Fibroblast of lung (primary cell): ENCODE measurements at regions not wholly inside any gene's neighbourhood (a gene's known extent, or its start where the extent isn't known, plus 50 kb on each side); places are given as distances from the start of the nearest gene placed in this dataset.

Experiments used
- DNase-seq, 2 donors: peaks; one replicate each; pipeline versions ENCODE4 v3.0.0 to v3.0.0-alpha.2; 2010; ENCODE audit warnings: low read depth in 2 of 2
- H2AFZ ChIP-seq: 2 replicates; pipeline ENCODE4 v1.5.1; 2012; ENCODE audit warnings: low read length, control low read depth, inconsistent platforms
- H3K27ac ChIP-seq: 2 replicates; pipeline ENCODE4 v1.5.1; 2011; ENCODE audit warnings: low read length, control low read depth; ENCODE audit not compliant: insufficient read depth
- H3K27me3 ChIP-seq: 2 replicates; pipeline ENCODE4 v1.5.1; 2011; ENCODE audit warnings: mild to moderate bottlenecking, low read length; ENCODE audit not compliant: control insufficient read depth, insufficient read depth
- H3K36me3 ChIP-seq: 2 replicates; pipeline ENCODE4 v1.5.1; 2011; ENCODE audit warnings: low read length; ENCODE audit not compliant: control insufficient read depth, insufficient read depth
- H3K4me1 ChIP-seq: 2 replicates; pipeline ENCODE4 v1.5.1; 2011; ENCODE audit warnings: low read length; ENCODE audit not compliant: control insufficient read depth, insufficient read depth; ENCODE audit errors: extremely low read depth
- H3K4me2 ChIP-seq: 2 replicates; pipeline ENCODE4 v1.5.1; 2011; ENCODE audit warnings: low read length, control low read depth; ENCODE audit not compliant: insufficient read depth; ENCODE audit errors: extremely low read depth
- H3K4me3 ChIP-seq, 4 experiments: fragments of 200-600 bp in 1 of 4; sonication (generic) in 1 of 4; replicated peaks in 1 of 4; 2 replicates each; pipeline ENCODE4 v1.5.1; 2011 to 2016; ENCODE audit warnings: low read length in 4 of 4, low read depth in 3 of 4, mild to moderate bottlenecking in 3 of 4, control low read depth in 2 of 4, inconsistent platforms in 1 of 4, mixed read lengths in 1 of 4; ENCODE audit not compliant: insufficient read depth in 1 of 4; ENCODE audit errors: control extremely low read depth in 1 of 4
- H3K79me2 ChIP-seq: 2 replicates; pipeline ENCODE4 v1.5.1; 2012; ENCODE audit warnings: mild to moderate bottlenecking, low read length, inconsistent platforms; ENCODE audit not compliant: control insufficient read depth, insufficient read depth
- H3K9ac ChIP-seq: 2 replicates; pipeline ENCODE4 v1.5.1; 2011; ENCODE audit warnings: mild to moderate bottlenecking, low read length, control low read depth; ENCODE audit not compliant: insufficient read depth
- H3K9me3 ChIP-seq: 2 replicates; pipeline ENCODE4 v1.5.1; 2012; ENCODE audit warnings: low read depth, low read length; ENCODE audit not compliant: control insufficient read depth, insufficient read depth
- H4K20me1 ChIP-seq: 2 replicates; pipeline ENCODE4 v1.5.1; 2011; ENCODE audit warnings: low read length; ENCODE audit not compliant: control insufficient read depth, insufficient read depth; ENCODE audit errors: extremely low read depth
- CTCF ChIP-seq, 2 donors: IDR thresholded peaks in 1 of 2; conservative IDR thresholded peaks in 1 of 2; 1 replicate in 1 of 2; 2 replicates in 1 of 2; pipeline ENCODE4 v1.5.1; 2011 to 2012; ENCODE audit warnings: low read length in 2 of 2, control low read depth in 1 of 2, inconsistent platforms in 1 of 2, low read depth in 1 of 2, mild to moderate bottlenecking in 1 of 2
- EZH2 ChIP-seq: IDR thresholded peaks from 2 replicates; pipeline ENCODE4 v1.5.1; 2012; ENCODE audit warnings: low read length, control low read depth, mild to moderate bottlenecking; ENCODE audit errors: missing control alignments

- H2AFZ ChIP-seq, result no peak overlapping the region
Observed at GRCh38 chr10:44035474-44036197, 349.3 kb downstream of the CXCL12 start.

GRCh38 chr10:44034946-44035345 lies 350.0 kb downstream of the CXCL12 start:
- H3K4me2 ChIP-seq, result no peak overlapping the region
- H3K9ac ChIP-seq, result no peak overlapping the region
- H3K4me1 ChIP-seq, result no peaks in the 10 kb centered on the region
- H3K27me3 ChIP-seq, result no peaks in the 10 kb centered on the region
- TF ChIP-seq EZH2 (no peak), CTCF (conservative IDR thresholded peaks at IDR 0.05 in 1 of 2, IDR thresholded peaks at IDR 0.05 in 1 of 2; ENCODE audit: low read depth in 1 of 2, low read length in 2 of 2) (no peak)
- H3K36me3 ChIP-seq, result no peaks in the 10 kb centered on the region
- no peak for DNase-seq
- no peaks in the 10 kb centered on the region for H4K20me1 ChIP-seq
- no peak overlapping the region for H2AFZ ChIP-seq
- H3K79me2 ChIP-seq, result no peaks in the 10 kb centered on the region
- H3K9me3 ChIP-seq, result no peaks in the 10 kb centered on the region
- H3K27ac ChIP-seq, result no peak overlapping the region
- H3K4me3 ChIP-seq, result no peak overlapping the region

More at GRCh38 chr10:44035474-44036197, 349.3 kb downstream of the CXCL12 start:
- Histone ChIP-seq H3K4me3 (no peak overlapping the region), H3K27me3 (no peaks in the 10 kb centered on the region), H3K36me3 (no peaks in the 10 kb centered on the region), H3K9me3 (no peaks in the 10 kb centered on the region), H3K4me1 (no peaks in the 10 kb centered on the region), H3K9ac (no peak overlapping the region), H3K27ac (no peak overlapping the region), H4K20me1 (no peaks in the 10 kb centered on the region), H3K4me2 (no peak overlapping the region), H3K79me2 (no peaks in the 10 kb centered on the region)
- no peak for DNase-seq
- no peak for TF ChIP-seq EZH2
- no peak for TF ChIP-seq CTCF (conservative IDR thresholded peaks at IDR 0.05 in 1 of 2, IDR thresholded peaks at IDR 0.05 in 1 of 2; ENCODE audit: low read depth in 1 of 2, low read length in 2 of 2)

- no peaks in the 10 kb centered on the region for H3K4me1 ChIP-seq
- H2AFZ ChIP-seq, result no peak overlapping the region
- no peak overlapping the region for H3K4me3 ChIP-seq
- H3K27me3 ChIP-seq, result no peaks in the 10 kb centered on the region
- no peak overlapping the region for H3K27ac ChIP-seq
- H3K9me3 ChIP-seq, result no peaks in the 10 kb centered on the region
- H3K36me3 ChIP-seq, result no peaks in the 10 kb centered on the region
- H3K9ac ChIP-seq, result no peak overlapping the region
- no peak for TF ChIP-seq CTCF (conservative IDR thresholded peaks at IDR 0.05 in 1 of 2, IDR thresholded peaks at IDR 0.05 in 1 of 2; ENCODE audit: low read depth in 1 of 2, low read length in 2 of 2)
- TF ChIP-seq EZH2, result no peak
- H3K79me2 ChIP-seq, result no peaks in the 10 kb centered on the region
- H4K20me1 ChIP-seq, result no peaks in the 10 kb centered on the region
- no peak overlapping the region for H3K4me2 ChIP-seq
- DNase-seq, result peak; percentile 9 to 92
Observed at GRCh38 chr10:44033008-44033407, 351.9 kb downstream of the CXCL12 start.
